ENCODE measurements at regions not wholly inside any gene's neighbourhood (a gene's known extent, or its start where the extent isn't known, plus 50 kb on each side); places are given as distances from the start of the nearest gene placed in this dataset.
A peak's percentile ranks its signal among the peaks of the same experiment; 100 is the strongest.
"Not testable (repeated sequence)": the region's sequence is repeated elsewhere in the genome, so short reads cannot be mapped to it uniquely, and the experiment has no call there.

- DNase-seq (ENCODE audit: low spot score): no peak
Observed at GRCh38 chr4:101418466-101418865, 71.1 kb upstream of the PPP3CA start.

- DNase-seq (ENCODE audit: low spot score): peak; percentile 66
Observed at GRCh38 chr4:101418055-101418454, 70.7 kb upstream of the PPP3CA start.

- no peak for DNase-seq (ENCODE audit: low spot score)
Observed at GRCh38 chr4:101417046-101417445, 69.7 kb upstream of the PPP3CA start.

GRCh38 chr4:101415962-101416361 is 68.6 kb upstream of the PPP3CA start:
- DNase-seq (ENCODE audit: low spot score): no peak

- DNase-seq (ENCODE audit: low spot score): no peak
Observed at GRCh38 chr4:101414496-101414895, 67.2 kb upstream of the PPP3CA start.

GRCh38 chr4:101411926-101412325 is 64.6 kb upstream of the PPP3CA start:
- DNase-seq (ENCODE audit: low spot score): no peak

GRCh38 chr4:101411281-101411910 is 64.1 kb upstream of the PPP3CA start:
- DNase-seq (ENCODE audit: low spot score): not testable (repeated sequence)

- no peak for DNase-seq (ENCODE audit: low spot score)
Observed at GRCh38 chr4:101400096-101400495, 52.8 kb upstream of the PPP3CA start.

- DNase-seq (ENCODE audit: low spot score): no peak
Observed at GRCh38 chr4:101398807-101399206, 51.5 kb upstream of the PPP3CA start.

Data from CD4-positive, alpha-beta T cell treated with Interleukin-6 at 100 ng/mL for 8 hours (primary cell).